Gastroesophageal sphincter (tissue), 4 donors: ENCODE measurements at regions not wholly inside any gene's neighbourhood (a gene's known extent, or its start where the extent isn't known, plus 50 kb on each side); places are given as distances from the start of the nearest gene placed in this dataset.

Experiments used
- ATAC-seq: fragments of 150-250 bp; one replicate; pipeline ENCODE4 v1.9.1; 2016; ENCODE audit warnings: mild to moderate bottlenecking, moderate library complexity
- H3K27ac ChIP-seq, 4 donors: fragments of 200-600 bp; sonication (generic) in 3 of 4; 1 replicate in 3 of 4; 2 replicates in 1 of 4; pipeline ENCODE4 v1.5.1; 2016 to 2019
- H3K27me3 ChIP-seq: fragments of 200-600 bp; sonication (generic); one replicate; pipeline ENCODE4 v1.5.1; 2019
- H3K36me3 ChIP-seq, 2 donors: fragments of 200-600 bp; sonication (generic); one replicate each; pipeline ENCODE4 v1.5.1; 2019; ENCODE audit warnings: control low read depth in 1 of 2
- H3K4me1 ChIP-seq, 3 donors: fragments of 200-600 bp; sonication (generic); 1 replicate in 2 of 3; 2 replicates in 1 of 3; pipeline ENCODE4 v1.5.1; 2016 to 2019; ENCODE audit warnings: control low read depth in 2 of 3
- H3K4me3 ChIP-seq, 2 donors: fragments of 200-600 bp; sonication (generic); one replicate each; pipeline ENCODE4 v1.5.1; 2019; ENCODE audit warnings: mild to moderate bottlenecking in 1 of 2, moderate library complexity in 1 of 2
- H3K9me3 ChIP-seq, 3 donors: fragments of 200-600 bp; sonication (generic); one replicate each; pipeline ENCODE4 v1.5.1; 2017 to 2019; ENCODE audit warnings: control low read depth in 2 of 3
- CTCF ChIP-seq, 4 experiments: fragments of 200-600 bp in 2 of 4; fragments of 450-650 bp in 2 of 4; sonication (generic) in 1 of 4; IDR thresholded peaks; one replicate each; pipeline ENCODE4 v1.5.1; 2017 to 2019; ENCODE audit warnings: antibody characterized with exemption in 4 of 4, mild to moderate bottlenecking in 2 of 4, moderate library complexity in 2 of 4
- EP300 ChIP-seq: sonication (generic); formaldehyde crosslinking; IDR thresholded peaks from one replicate; pipeline ENCODE4 v1.6.1; 2017; ENCODE audit warnings: antibody characterized with exemption, mild to moderate bottlenecking
- POLR2A ChIP-seq, 2 donors: fragments of 450-650 bp; IDR thresholded peaks; one replicate each; pipeline ENCODE4 v1.6.1; 2017; ENCODE audit warnings: antibody characterized with exemption in 2 of 2, mild to moderate bottlenecking in 2 of 2, moderate library complexity in 1 of 2
- POLR2AphosphoS5 ChIP-seq: sonication (generic); formaldehyde crosslinking; IDR thresholded peaks from one replicate; pipeline ENCODE4 v1.6.1; 2017; ENCODE audit warnings: antibody characterized with exemption
- WGBS, 2 donors: methylation state at CpG; one replicate each; pipeline ENCODE4 v1.1.5; 2018; ENCODE audit warnings: low coverage in 1 of 2; 5-methylcytosine and 5-hydroxymethylcytosine counted together

- Histone ChIP-seq H3K27me3 (no peaks in the 10 kb centered on the region), H3K9me3 (peaks cover 0 to 5% (median 0%) of the 10 kb centered on the region in 3 donors), H3K27ac (no peak overlapping the region), H3K36me3 (no peaks in the 10 kb centered on the region), H3K4me3 (no peak overlapping the region), H3K4me1 (no peaks in the 10 kb centered on the region)
- ATAC-seq: no peak
- no peak for TF ChIP-seq EP300
- TF ChIP-seq POLR2A (IDR thresholded peaks at IDR 0.05): no peak
- TF ChIP-seq CTCF (IDR thresholded peaks at IDR 0.05): no peak
- TF ChIP-seq POLR2AphosphoS5: no peak
- 76% methylated on average over 3 of the region's 4 CpGs; no CpG with 5 or more reads in 1 of the 2 donors for WGBS, 2 donors
Measured at GRCh38 chr16:26252598-26252997, 560.8 kb downstream of the HS3ST4 start.

- WGBS, 2 donors: 61 to 83% methylated on average over 2 of the region's 2 CpGs
- TF ChIP-seq POLR2A (IDR thresholded peaks at IDR 0.05) (no peak), POLR2AphosphoS5 (no peak)
- no peaks in the 10 kb centered on the region for H3K27me3 ChIP-seq
- no peaks in the 10 kb centered on the region for H3K9me3 ChIP-seq
- no peaks in the 10 kb centered on the region for H3K4me1 ChIP-seq
- ATAC-seq: no peak
- no peak overlapping the region for H3K27ac ChIP-seq
- no peak overlapping the region for H3K4me3 ChIP-seq
- H3K36me3 ChIP-seq: no peaks in the 10 kb centered on the region
Measured at GRCh38 chr16:26261621-26262020, 569.9 kb downstream of the HS3ST4 start.

- Histone ChIP-seq H3K27ac (no peak overlapping the region), H3K9me3 (no peaks in the 10 kb centered on the region), H3K4me3 (no peak overlapping the region), H3K27me3 (no peaks in the 10 kb centered on the region), H3K4me1 (no peaks in the 10 kb centered on the region), H3K36me3 (no peaks in the 10 kb centered on the region)
- TF ChIP-seq POLR2AphosphoS5 (no peak), CTCF (IDR thresholded peaks at IDR 0.05) (no peak), POLR2A (IDR thresholded peaks at IDR 0.05) (no peak), EP300 (no peak)
- no peak for ATAC-seq
- WGBS, 2 donors: 0 to 23% methylated on average over 1 to 2 of the region's 2 CpGs
Measured at GRCh38 chr16:26263406-26263805, 571.6 kb downstream of the HS3ST4 start.

GRCh38 chr16:26267641-26268040 is 575.9 kb downstream of the HS3ST4 start:
- no peak for TF ChIP-seq CTCF (IDR thresholded peaks at IDR 0.05)
- 73 to 81% methylated on average over 3 of the region's 3 CpGs for WGBS, 2 donors

GRCh38 chr16:26269673-26270072 is 577.9 kb downstream of the HS3ST4 start:
- ATAC-seq: no peak
- H3K36me3 ChIP-seq: no peaks in the 10 kb centered on the region

More at GRCh38 chr16:26267641-26268040, 575.9 kb downstream of the HS3ST4 start:
- Histone ChIP-seq H3K36me3 (no peaks in the 10 kb centered on the region), H3K4me3 (no peak overlapping the region), H3K9me3 (no peaks in the 10 kb centered on the region), H3K27me3 (no peaks in the 10 kb centered on the region), H3K4me1 (no peaks in the 10 kb centered on the region), H3K27ac (no peak overlapping the region)
- no peak for ATAC-seq

More at GRCh38 chr16:26269673-26270072, 577.9 kb downstream of the HS3ST4 start:
- Histone ChIP-seq H3K4me3 (no peak overlapping the region), H3K27me3 (no peaks in the 10 kb centered on the region), H3K9me3 (no peaks in the 10 kb centered on the region), H3K27ac (no peak overlapping the region), H3K4me1 (no peaks in the 10 kb centered on the region)
- TF ChIP-seq CTCF (IDR thresholded peaks at IDR 0.05) (no peak), POLR2AphosphoS5 (no peak), POLR2A (IDR thresholded peaks at IDR 0.05) (no peak), EP300 (no peak)
